SK-N-SH treated with all-trans-retinoic acid at 6 μM for 48 hours (cell line): ENCODE measurements at regions not wholly inside any gene's neighbourhood (a gene's known extent, or its start where the extent isn't known, plus 50 kb on each side); places are given as distances from the start of the nearest gene placed in this dataset.

Source experiments
- ARNTL ChIP-seq: fragments of 450-650 bp; formaldehyde crosslinking; IDR thresholded peaks from 2 replicates; pipeline ENCODE4 v1.5.0; 2020; ENCODE audit warnings: low read depth, mild to moderate bottlenecking, moderate library complexity, borderline replicate concordance
- ESRRG ChIP-seq: fragments of 250-450 bp; sonication (Bioruptor Pico); IDR thresholded peaks from 2 replicates; pipeline ENCODE4 v1.6.1; 2021; ENCODE audit warnings: mild to moderate bottlenecking
- RARB ChIP-seq: fragments of 250-450 bp; sonication (Bioruptor Pico); IDR thresholded peaks from 2 replicates; pipeline ENCODE4 v1.8.0; 2021; ENCODE audit warnings: mild to moderate bottlenecking, moderate library complexity
- SNAI2 ChIP-seq: fragments of 250-450 bp; sonication (Bioruptor Pico); IDR thresholded peaks from 2 replicates; pipeline ENCODE4 v1.5.0; 2020; ENCODE audit warnings: mild to moderate bottlenecking, moderate library complexity
- ZFP30 ChIP-seq: fragments of 450-650 bp; formaldehyde crosslinking; IDR thresholded peaks from 2 replicates; pipeline ENCODE4 v1.5.0; 2022; ENCODE audit warnings: mild to moderate bottlenecking, moderate library complexity
- ZNF70 ChIP-seq: fragments of 450-650 bp; formaldehyde crosslinking; IDR thresholded peaks from 2 replicates; pipeline ENCODE4 v1.5.0; 2020; ENCODE audit warnings: mild to moderate bottlenecking, moderate library complexity

GRCh38 chr12:89140141-89140540 is 212.2 kb downstream of the DUSP6 start:
- no peak for TF ChIP-seq RARB (CRISPR knock-in tag)
- TF ChIP-seq SNAI2, result no peak
- TF ChIP-seq ZFP30 (CRISPR knock-in tag), result no peak
- no peak for TF ChIP-seq ARNTL
- no peak for TF ChIP-seq ESRRG (CRISPR knock-in tag)
- TF ChIP-seq ZNF70 (CRISPR knock-in tag), result no peak
